ENCODE measurements at regions not wholly inside any gene's neighbourhood (a gene's known extent, or its start where the extent isn't known, plus 50 kb on each side); places are given as distances from the start of the nearest gene placed in this dataset.

GRCh38 chr9:73219985-73220626 lies 68.4 kb downstream of the ANXA1 start:
- no peak for DNase-seq (ENCODE audit: low spot score)

- DNase-seq (ENCODE audit: low spot score) = no peak
These were observed 71.9 kb downstream of the ANXA1 start for GRCh38 chr9:73223594-73223993.

- no peak for DNase-seq (ENCODE audit: low spot score)
These were observed 77.9 kb downstream of the ANXA1 start for GRCh38 chr9:73229543-73229942.

GRCh38 chr9:73230251-73230650 lies 78.6 kb downstream of the ANXA1 start:
- DNase-seq (ENCODE audit: low spot score) = no peak

- no peak for DNase-seq (ENCODE audit: low spot score)
These were observed 79.5 kb downstream of the ANXA1 start for GRCh38 chr9:73231203-73231602.

DNA sequence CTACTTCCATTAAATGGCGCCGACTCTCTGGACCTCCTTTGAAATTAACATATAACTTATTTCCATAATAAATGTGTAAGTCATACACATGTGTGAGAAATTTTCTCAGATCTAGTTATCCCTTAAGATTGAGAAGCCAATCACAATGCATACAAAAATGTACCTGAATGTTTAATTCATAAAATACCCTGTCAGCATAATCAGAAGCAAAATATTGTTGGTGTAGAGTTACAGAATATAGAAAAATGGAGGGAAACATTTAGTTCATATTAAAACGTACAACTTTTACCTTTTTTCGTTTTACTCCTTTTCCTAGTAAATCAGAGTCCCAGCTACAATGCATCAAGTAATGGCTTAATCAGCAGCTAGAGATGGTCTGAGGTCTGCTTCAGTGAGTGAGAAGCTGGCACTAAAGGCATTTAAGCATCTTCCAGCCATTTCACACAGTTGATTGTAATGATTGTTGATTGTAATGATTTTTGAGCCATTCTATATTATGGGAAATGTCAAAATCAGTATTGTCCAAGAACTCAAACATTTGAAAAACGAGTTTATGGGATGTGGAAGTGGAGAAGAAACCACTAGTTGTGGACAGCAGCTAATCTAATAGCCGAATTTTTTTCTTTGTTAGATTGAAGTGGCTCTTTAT lies 81.8 kb downstream of the ANXA1 start:
- no peak for DNase-seq (ENCODE audit: low spot score)

DNA sequence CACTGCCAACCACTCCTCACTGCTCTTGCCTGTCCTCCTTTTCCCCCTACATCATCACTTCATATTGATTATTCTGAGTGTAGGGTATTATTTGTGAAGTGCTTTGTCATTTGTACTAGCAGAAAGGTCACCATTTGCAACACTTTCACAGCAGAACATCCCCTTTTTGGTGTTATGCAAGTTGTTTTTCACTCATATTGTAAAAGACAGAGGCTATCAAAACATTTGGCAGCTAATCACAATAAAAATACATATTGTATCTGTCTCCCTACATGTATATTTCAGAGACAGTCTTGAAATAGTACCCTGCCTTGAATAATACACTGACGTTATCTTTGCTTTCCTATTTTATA lies 82.3 kb downstream of the ANXA1 start:
- no peak for DNase-seq (ENCODE audit: low spot score)

DNA sequence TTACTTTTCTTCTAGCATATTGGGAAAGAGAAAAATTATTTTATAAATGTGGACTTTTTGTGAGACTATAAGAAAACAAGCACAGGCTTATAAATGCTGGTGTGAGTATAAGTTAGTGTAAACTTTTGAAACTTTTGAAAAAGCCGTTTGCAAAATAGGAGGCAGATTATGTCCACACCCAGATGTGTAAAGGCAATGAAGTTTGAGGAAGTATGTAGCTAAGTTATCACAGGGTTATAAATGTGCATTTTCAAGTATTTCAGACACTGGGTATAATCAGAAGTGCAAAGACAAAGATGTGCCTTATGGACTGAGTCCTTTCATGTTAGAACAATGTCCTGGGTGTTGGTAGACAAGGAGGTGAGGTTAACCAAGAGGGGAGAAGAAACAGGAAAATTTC lies 85.5 kb downstream of the ANXA1 start:
- no peak for DNase-seq (ENCODE audit: low spot score)

DNA sequence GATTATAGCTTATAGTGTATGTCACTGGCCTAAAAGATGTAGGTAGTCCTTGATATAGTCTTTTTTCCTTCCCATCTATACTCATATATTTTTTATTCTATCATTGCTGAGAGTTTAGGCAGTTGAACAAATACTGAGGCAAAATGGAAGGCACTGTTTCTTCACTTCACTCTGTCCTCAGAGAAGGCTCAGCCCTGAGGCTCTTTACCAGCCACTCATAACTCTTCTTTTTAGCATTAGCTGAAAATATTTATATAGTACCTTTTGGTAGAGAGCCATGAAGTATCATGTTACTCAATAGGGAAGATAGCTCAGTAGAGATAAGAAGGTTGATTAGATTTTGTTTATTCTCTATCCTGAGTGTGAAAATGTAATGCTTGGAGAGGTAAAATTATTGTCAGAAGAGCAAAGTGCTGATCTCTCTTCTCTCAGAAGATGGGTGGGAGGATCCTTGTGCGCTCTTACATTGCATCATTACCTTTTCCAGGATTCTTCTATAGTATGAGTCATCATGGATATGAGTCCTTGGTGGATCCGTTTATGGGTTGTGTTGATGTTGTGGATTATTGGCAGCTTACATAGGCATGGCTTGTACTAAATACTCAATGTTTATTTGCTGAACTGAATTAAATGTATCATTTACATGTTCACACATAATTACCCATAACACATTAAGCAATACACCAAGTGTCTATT lies 88.1 kb downstream of the ANXA1 start:
- DNase-seq (ENCODE audit: low spot score) = no peak

- no peak for DNase-seq (ENCODE audit: low spot score)
These were observed 91.4 kb downstream of the ANXA1 start for GRCh38 chr9:73243078-73243477.

DNA sequence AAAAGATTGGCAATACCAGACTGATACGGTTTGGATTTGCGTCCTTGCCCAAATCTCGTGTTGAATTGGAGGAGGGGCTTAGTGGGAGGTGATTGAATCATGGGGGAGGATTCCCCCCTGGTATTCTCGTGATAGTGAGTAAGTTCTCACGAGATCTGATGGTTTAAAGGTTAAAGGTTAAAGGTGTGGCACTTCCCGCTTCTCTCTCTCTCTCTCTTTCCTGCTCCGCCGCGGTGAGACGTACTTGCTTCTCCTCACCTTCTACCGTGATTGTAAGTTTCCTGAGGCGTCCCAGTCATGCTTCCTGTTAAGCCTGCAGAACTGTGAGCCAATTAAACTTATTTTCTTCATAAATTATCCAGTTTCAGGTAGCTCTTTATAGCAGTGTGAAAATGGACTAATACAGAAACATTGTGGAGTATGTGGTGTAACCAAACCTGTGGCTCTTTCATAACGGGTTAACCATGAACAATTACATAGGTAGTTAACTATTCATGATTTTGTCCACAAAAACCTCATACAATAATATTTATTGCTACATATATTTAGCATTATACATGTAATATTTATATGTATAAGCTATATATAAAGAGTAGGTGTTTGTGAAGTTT lies 107.5 kb downstream of the ANXA1 start:
- DNase-seq (ENCODE audit: low spot score) = no peak

- no peak for DNase-seq (ENCODE audit: low spot score)
These were observed 108.8 kb downstream of the ANXA1 start for GRCh38 chr9:73260506-73260905.

GRCh38 chr9:73264631-73265030 lies 113.0 kb downstream of the ANXA1 start:
- no peak for DNase-seq (ENCODE audit: low spot score)

- DNase-seq (ENCODE audit: low spot score) = no peak
These were observed 114.2 kb downstream of the ANXA1 start for GRCh38 chr9:73265876-73266275.

DNA sequence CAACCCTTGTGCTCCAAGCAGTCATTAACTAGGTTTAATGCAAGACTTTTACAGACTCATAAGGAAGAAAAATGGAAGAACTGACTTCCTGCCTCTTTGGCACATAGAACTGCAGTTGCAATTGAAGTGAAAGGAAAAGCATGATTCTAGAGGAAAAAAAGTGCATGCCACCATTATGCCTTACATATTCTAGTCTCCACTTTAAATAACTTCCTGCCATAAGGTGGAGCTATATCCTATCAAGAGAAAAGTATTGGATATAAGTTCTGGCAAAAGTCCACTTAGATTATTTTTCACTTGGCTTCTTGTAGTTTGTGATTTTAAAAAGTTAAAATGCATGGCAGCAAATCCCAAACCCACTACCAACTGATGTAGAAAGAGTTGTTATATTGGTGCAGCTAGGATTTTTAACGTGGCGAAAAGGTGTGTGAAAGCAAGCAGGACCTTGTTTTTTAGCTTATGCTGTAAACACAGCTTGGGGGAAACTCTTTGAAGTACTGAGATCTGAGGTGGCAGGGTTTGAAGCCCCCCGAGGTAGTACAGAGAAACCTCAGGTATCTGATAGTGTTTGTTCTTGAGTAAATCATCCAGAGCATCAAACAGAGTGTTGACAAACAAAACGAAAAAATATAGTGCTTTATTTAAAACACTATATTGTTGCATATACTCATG lies 117.9 kb downstream of the ANXA1 start:
- DNase-seq (ENCODE audit: low spot score) = peak; percentile 59

DNA sequence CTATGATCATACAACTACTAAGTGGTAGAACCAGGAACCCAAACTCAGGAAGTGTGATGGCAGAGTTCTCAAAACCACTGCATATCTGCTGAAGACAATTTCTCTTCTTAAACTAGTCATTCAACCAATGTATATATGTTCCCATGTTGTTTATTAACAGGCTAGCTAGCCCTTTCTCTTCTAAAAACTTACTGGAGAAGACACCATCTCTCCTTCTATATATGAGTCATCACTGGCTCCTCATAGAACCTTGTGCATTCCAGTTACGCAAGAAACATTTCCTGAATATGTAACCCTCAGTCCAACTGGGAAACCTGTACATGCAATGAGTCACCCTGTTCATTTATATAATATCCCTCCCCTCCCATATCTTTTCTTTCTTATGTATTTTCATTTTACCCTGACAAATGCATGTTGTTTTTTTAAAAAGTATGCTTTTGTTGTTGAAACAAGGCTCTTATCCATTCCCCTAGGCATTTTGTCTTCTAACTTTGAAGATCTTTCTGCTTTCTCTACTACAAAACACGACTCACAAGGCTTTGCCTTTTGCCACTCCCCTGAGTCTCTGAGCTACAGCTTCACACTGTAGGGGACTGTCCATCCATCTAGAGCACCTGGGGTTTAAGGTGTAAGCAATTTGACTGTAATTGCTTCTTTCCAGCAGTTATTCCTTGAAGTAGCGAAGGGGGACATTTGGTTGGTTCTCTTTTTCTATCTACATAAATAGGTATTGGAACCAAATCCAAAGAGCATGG lies 119.5 kb downstream of the ANXA1 start:
- DNase-seq (ENCODE audit: low spot score) = peak; percentile 42

- no peak for DNase-seq (ENCODE audit: low spot score)
These were observed 128.4 kb downstream of the ANXA1 start for GRCh38 chr9:73280113-73280512.

DNA sequence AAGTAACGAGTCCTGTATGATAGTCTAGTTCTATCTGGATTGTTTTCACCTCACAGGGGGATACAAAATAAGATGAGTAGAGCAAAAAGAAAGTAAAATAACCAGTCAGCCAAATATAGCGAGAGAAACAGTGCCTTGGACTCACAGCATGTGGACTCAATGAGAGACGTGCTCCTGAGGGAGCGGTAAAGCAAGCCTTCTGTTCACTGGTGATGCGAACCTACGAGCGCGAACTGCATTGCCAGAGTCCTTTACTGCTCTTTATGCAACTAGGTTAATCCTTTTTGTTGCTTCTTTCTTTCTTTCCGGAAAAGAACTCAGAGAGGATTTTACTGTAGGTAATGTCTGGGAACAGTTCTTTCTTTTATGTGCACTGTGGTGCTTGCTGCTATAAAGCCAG lies 132.7 kb downstream of the ANXA1 start:
- no peak for DNase-seq (ENCODE audit: low spot score)

- DNase-seq (ENCODE audit: low spot score) = no peak
These were observed 142.7 kb downstream of the ANXA1 start for GRCh38 chr9:73294336-73294735.

GRCh38 chr9:73325983-73326382 lies 174.3 kb downstream of the ANXA1 start:
- DNase-seq (ENCODE audit: low spot score) = no peak

DNA sequence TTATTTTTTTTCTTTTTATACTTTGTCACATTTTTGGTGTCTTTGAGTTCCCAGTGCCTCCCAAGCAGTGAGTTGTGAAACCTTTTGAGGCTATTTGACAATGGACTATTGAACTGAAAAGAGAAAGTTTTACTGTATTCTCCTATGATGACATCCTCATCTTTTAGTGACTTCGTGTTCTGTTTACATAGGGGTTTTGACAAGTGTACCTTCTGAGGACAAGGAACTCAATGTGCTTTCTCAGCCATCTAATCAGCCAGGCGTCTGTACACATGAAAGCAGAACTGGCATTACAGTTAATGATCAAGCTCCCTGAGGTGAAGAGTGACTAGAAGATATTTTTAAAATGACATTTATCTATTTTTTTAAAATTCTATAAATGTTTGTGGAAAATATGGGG lies 175.5 kb downstream of the ANXA1 start:
- DNase-seq (ENCODE audit: low spot score) = no peak

All from umbilical cord (tissue), 1 donor.